ENCODE measurements at regions not wholly inside any gene's neighbourhood (a gene's known extent, or its start where the extent isn't known, plus 50 kb on each side); places are given as distances from the start of the nearest gene placed in this dataset.
"Not testable (repeated sequence)": the region's sequence is repeated elsewhere in the genome, so short reads cannot be mapped to it uniquely, and the experiment has no call there.

DNA sequence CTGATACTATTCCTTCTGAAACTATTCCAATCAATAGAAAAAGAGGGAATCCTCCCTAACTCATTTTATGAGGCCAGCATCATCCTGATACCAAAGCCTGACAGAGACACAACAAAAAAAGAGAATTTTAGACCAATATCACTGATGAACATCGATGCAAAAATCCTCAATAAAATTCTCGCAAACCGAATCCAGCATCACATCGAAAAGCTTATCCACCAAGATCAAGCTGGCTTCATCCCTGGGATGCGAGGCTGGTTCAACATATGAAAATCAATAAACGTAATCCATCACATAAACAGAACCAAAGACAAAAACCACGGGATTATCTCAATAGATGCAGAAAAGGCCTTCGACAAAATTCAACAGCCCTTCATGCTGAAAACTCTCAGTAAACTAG, 251.7 kb downstream of the LAS1L start:
- TF ChIP-seq EZH2 (IDR thresholded peaks at IDR 0.05; ENCODE audit: borderline replicate concordance, insufficient read depth, low read length, poor library complexity, severe bottlenecking); RAD21 (conservative IDR thresholded peaks at IDR 0.05); TAF1 (IDR thresholded peaks at IDR 0.05; ENCODE audit: low read depth); POLR2AphosphoS5 (IDR thresholded peaks at IDR 0.05); EP300 (conservative IDR thresholded peaks at IDR 0.05; ENCODE audit: poor library complexity, severe bottlenecking): not testable (repeated sequence)
- TF ChIP-seq, protein P1, sequence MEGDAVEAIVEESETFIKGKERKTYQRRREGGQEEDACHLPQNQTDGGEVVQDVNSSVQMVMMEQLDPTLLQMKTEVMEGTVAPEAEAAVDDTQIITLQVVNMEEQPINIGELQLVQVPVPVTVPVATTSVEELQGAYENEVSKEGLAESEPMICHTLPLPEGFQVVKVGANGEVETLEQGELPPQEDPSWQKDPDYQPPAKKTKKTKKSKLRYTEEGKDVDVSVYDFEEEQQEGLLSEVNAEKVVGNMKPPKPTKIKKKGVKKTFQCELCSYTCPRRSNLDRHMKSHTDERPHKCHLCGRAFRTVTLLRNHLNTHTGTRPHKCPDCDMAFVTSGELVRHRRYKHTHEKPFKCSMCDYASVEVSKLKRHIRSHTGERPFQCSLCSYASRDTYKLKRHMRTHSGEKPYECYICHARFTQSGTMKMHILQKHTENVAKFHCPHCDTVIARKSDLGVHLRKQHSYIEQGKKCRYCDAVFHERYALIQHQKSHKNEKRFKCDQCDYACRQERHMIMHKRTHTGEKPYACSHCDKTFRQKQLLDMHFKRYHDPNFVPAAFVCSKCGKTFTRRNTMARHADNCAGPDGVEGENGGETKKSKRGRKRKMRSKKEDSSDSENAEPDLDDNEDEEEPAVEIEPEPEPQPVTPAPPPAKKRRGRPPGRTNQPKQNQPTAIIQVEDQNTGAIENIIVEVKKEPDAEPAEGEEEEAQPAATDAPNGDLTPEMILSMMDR (IDR thresholded peaks at IDR 0.05; ENCODE audit: poor library complexity, severe bottlenecking): not testable (repeated sequence)
- TF ChIP-seq, protein P2, sequence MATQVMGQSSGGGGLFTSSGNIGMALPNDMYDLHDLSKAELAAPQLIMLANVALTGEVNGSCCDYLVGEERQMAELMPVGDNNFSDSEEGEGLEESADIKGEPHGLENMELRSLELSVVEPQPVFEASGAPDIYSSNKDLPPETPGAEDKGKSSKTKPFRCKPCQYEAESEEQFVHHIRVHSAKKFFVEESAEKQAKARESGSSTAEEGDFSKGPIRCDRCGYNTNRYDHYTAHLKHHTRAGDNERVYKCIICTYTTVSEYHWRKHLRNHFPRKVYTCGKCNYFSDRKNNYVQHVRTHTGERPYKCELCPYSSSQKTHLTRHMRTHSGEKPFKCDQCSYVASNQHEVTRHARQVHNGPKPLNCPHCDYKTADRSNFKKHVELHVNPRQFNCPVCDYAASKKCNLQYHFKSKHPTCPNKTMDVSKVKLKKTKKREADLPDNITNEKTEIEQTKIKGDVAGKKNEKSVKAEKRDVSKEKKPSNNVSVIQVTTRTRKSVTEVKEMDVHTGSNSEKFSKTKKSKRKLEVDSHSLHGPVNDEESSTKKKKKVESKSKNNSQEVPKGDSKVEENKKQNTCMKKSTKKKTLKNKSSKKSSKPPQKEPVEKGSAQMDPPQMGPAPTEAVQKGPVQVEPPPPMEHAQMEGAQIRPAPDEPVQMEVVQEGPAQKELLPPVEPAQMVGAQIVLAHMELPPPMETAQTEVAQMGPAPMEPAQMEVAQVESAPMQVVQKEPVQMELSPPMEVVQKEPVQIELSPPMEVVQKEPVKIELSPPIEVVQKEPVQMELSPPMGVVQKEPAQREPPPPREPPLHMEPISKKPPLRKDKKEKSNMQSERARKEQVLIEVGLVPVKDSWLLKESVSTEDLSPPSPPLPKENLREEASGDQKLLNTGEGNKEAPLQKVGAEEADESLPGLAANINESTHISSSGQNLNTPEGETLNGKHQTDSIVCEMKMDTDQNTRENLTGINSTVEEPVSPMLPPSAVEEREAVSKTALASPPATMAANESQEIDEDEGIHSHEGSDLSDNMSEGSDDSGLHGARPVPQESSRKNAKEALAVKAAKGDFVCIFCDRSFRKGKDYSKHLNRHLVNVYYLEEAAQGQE (IDR thresholded peaks at IDR 0.05; ENCODE audit: borderline replicate concordance): not testable (repeated sequence)

All from neural cell (in vitro differentiated cells).